Neural cell (in vitro differentiated cells): ENCODE measurements at regions not wholly inside any gene's neighbourhood (a gene's known extent, or its start where the extent isn't known, plus 50 kb on each side); places are given as distances from the start of the nearest gene placed in this dataset.

Experiments
- H2AFZ ChIP-seq: fragments of 200-600, 300-800 bp; sonication (generic), shearing (Covaris generic); 2 replicates; pipeline ENCODE4 v1.6.0; 2014; ENCODE audit warnings: low read depth, mild to moderate bottlenecking, antibody characterized with exemption, low read length, moderate library complexity
- H3F3A ChIP-seq: fragments of 200-600 bp; shearing (Covaris generic); 2 replicates; pipeline ENCODE4 v1.6.1; 2016; ENCODE audit warnings: mild to moderate bottlenecking, moderate library complexity, mixed read lengths, antibody characterized with exemption, low read length; ENCODE audit not compliant: insufficient read depth, poor library complexity, severe bottlenecking
- H3K27ac ChIP-seq: fragments of 200-600, 300-800 bp; sonication (generic), shearing (Covaris generic); 2 replicates; pipeline ENCODE4 v1.5.1; 2014; ENCODE audit warnings: mild to moderate bottlenecking, low read length, moderate library complexity
- H3K27me3 ChIP-seq: fragments of 300-800, 200-600 bp; sonication (generic), shearing (Covaris generic); 2 replicates; pipeline ENCODE4 v1.6.0; 2014; ENCODE audit warnings: mild to moderate bottlenecking, low read depth, low read length, moderate library complexity; ENCODE audit not compliant: insufficient read depth
- H3K36me3 ChIP-seq: fragments of 300-800, 200-600 bp; sonication (generic), shearing (Covaris generic); 2 replicates; pipeline ENCODE4 v1.5.1; 2014; ENCODE audit warnings: mild to moderate bottlenecking, antibody characterized with exemption, low read length, moderate library complexity; ENCODE audit not compliant: insufficient read depth
- H3K4me2 ChIP-seq: fragments of 300-800, 200-600 bp; sonication (generic), shearing (Covaris generic); 2 replicates; pipeline ENCODE4 v1.6.0; 2014; ENCODE audit warnings: mild to moderate bottlenecking, low read length
- H3K4me3 ChIP-seq: fragments of 300-800, 200-600 bp; sonication (generic), shearing (Covaris generic); 2 replicates; pipeline ENCODE4 v1.5.1; 2014; ENCODE audit warnings: mild to moderate bottlenecking, low read length, moderate library complexity
- H3K79me2 ChIP-seq: fragments of 200-600 bp; shearing (Covaris generic); replicated peaks from 2 replicates; pipeline ENCODE4 v1.6.0; 2014; ENCODE audit warnings: mild to moderate bottlenecking, low read length, moderate library complexity; ENCODE audit not compliant: insufficient read depth
- H3K9ac ChIP-seq: fragments of 300-800, 200-600 bp; sonication (generic), shearing (Covaris generic); 2 replicates; pipeline ENCODE4 v1.6.1; 2016; ENCODE audit warnings: mild to moderate bottlenecking, low read length, mixed read lengths
- H3K9me2 ChIP-seq: fragments of 200-600 bp; shearing (Covaris generic); 2 replicates; pipeline ENCODE4 v1.6.1; 2016; ENCODE audit warnings: mild to moderate bottlenecking, low read length, mixed read lengths; ENCODE audit not compliant: insufficient read depth
- H3K9me3 ChIP-seq: fragments of 200-600, 300-800 bp; sonication (generic), shearing (Covaris generic); 2 replicates; pipeline ENCODE4 v1.6.1; 2016; ENCODE audit warnings: mild to moderate bottlenecking, mixed run types, low read length, moderate library complexity, mixed read lengths
- H4K20me1 ChIP-seq: fragments of 200-600 bp; shearing (Covaris generic); 2 replicates; pipeline ENCODE4 v1.6.1; 2016; ENCODE audit warnings: mild to moderate bottlenecking, mixed run types; ENCODE audit not compliant: insufficient read depth
- EP300 ChIP-seq: fragments of 450-650 bp; conservative IDR thresholded peaks from 2 replicates; pipeline ENCODE4 v1.6.1; 2014; ENCODE audit warnings: antibody characterized with exemption, mild to moderate bottlenecking, moderate library complexity; ENCODE audit not compliant: poor library complexity, severe bottlenecking
- EZH2 ChIP-seq: fragments of 200-600, 300-800 bp; shearing (Covaris generic), sonication (generic); IDR thresholded peaks from 2 replicates; pipeline ENCODE4 v1.6.1; 2014; ENCODE audit warnings: antibody characterized with exemption, low read length, borderline replicate concordance, mild to moderate bottlenecking; ENCODE audit not compliant: insufficient read depth, poor library complexity, severe bottlenecking
- MXI1 ChIP-seq: fragments of 450-650 bp; conservative IDR thresholded peaks from 2 replicates; pipeline ENCODE4 v1.6.1; 2014; ENCODE audit warnings: antibody characterized with exemption, mild to moderate bottlenecking; ENCODE audit not compliant: poor library complexity, severe bottlenecking
- POLR2AphosphoS5 ChIP-seq: IDR thresholded peaks from 2 replicates; pipeline ENCODE4 v1.6.1; 2012
- RAD21 ChIP-seq: fragments of 450-650 bp; conservative IDR thresholded peaks from 2 replicates; pipeline ENCODE4 v1.6.1; 2014; ENCODE audit warnings: antibody characterized with exemption, mild to moderate bottlenecking, moderate library complexity
- SMC3 ChIP-seq: fragments of 450-650 bp; conservative IDR thresholded peaks from 2 replicates; pipeline ENCODE4 v1.6.1; 2014; ENCODE audit warnings: antibody characterized with exemption, mild to moderate bottlenecking, moderate library complexity; ENCODE audit not compliant: poor library complexity
- TAF1 ChIP-seq: IDR thresholded peaks from 2 replicates; pipeline ENCODE4 v1.6.1; 2012; ENCODE audit warnings: low read depth
- TF ChIP-seq, protein P1 (sequence below): IDR thresholded peaks from 2 replicates; pipeline ENCODE4 v1.6.1; 2012; ENCODE audit warnings: borderline replicate concordance
- TF ChIP-seq, protein P2 (sequence below): fragments of 450-650 bp; IDR thresholded peaks from 2 replicates; pipeline ENCODE4 v1.5.1; 2014; ENCODE audit warnings: antibody characterized with exemption, mild to moderate bottlenecking, moderate library complexity; ENCODE audit not compliant: poor library complexity, severe bottlenecking

DNA sequence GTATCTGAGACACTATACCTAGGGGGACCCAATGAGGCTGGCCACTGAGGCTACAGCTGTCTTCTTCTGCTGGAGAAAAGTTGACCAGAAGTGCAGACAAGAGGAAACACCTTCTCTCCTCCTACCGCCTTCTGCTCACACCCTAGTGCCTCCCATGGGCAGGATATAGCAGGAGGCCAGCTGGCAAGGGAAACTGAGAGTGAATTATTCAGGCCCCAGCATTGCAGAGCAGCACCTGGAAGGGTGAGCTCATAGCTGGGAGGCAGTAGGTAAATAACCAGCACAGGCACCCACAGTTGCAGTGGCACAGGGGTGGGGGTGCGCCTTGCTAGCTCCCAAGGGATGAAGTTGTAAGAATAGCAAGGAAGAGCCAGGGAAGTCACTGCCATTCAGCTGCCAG, 267.4 kb upstream of the NCAM1 start:
- TF ChIP-seq, protein P1, sequence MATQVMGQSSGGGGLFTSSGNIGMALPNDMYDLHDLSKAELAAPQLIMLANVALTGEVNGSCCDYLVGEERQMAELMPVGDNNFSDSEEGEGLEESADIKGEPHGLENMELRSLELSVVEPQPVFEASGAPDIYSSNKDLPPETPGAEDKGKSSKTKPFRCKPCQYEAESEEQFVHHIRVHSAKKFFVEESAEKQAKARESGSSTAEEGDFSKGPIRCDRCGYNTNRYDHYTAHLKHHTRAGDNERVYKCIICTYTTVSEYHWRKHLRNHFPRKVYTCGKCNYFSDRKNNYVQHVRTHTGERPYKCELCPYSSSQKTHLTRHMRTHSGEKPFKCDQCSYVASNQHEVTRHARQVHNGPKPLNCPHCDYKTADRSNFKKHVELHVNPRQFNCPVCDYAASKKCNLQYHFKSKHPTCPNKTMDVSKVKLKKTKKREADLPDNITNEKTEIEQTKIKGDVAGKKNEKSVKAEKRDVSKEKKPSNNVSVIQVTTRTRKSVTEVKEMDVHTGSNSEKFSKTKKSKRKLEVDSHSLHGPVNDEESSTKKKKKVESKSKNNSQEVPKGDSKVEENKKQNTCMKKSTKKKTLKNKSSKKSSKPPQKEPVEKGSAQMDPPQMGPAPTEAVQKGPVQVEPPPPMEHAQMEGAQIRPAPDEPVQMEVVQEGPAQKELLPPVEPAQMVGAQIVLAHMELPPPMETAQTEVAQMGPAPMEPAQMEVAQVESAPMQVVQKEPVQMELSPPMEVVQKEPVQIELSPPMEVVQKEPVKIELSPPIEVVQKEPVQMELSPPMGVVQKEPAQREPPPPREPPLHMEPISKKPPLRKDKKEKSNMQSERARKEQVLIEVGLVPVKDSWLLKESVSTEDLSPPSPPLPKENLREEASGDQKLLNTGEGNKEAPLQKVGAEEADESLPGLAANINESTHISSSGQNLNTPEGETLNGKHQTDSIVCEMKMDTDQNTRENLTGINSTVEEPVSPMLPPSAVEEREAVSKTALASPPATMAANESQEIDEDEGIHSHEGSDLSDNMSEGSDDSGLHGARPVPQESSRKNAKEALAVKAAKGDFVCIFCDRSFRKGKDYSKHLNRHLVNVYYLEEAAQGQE, result no peak
- no peak for TF ChIP-seq TAF1
- TF ChIP-seq MXI1, result no peak
- no peak for TF ChIP-seq EP300
- TF ChIP-seq EZH2, result no peak
- TF ChIP-seq, protein P2, sequence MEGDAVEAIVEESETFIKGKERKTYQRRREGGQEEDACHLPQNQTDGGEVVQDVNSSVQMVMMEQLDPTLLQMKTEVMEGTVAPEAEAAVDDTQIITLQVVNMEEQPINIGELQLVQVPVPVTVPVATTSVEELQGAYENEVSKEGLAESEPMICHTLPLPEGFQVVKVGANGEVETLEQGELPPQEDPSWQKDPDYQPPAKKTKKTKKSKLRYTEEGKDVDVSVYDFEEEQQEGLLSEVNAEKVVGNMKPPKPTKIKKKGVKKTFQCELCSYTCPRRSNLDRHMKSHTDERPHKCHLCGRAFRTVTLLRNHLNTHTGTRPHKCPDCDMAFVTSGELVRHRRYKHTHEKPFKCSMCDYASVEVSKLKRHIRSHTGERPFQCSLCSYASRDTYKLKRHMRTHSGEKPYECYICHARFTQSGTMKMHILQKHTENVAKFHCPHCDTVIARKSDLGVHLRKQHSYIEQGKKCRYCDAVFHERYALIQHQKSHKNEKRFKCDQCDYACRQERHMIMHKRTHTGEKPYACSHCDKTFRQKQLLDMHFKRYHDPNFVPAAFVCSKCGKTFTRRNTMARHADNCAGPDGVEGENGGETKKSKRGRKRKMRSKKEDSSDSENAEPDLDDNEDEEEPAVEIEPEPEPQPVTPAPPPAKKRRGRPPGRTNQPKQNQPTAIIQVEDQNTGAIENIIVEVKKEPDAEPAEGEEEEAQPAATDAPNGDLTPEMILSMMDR, result no peak
- no peak for TF ChIP-seq SMC3
- no peak for TF ChIP-seq POLR2AphosphoS5
- H2AFZ ChIP-seq, result no peak overlapping the region
- no peaks in the 10 kb centered on the region for H3K79me2 ChIP-seq
- H3K36me3 ChIP-seq, result no peaks in the 10 kb centered on the region
- H3K9me2 ChIP-seq, result no peaks in the 10 kb centered on the region
- H3F3A ChIP-seq, result no peaks in the 10 kb centered on the region
- no peaks in the 10 kb centered on the region for H3K9me3 ChIP-seq
- H3K4me3 ChIP-seq, result no peak overlapping the region
- H3K27ac ChIP-seq, result no peak overlapping the region
- H4K20me1 ChIP-seq, result no peaks in the 10 kb centered on the region
- no peak overlapping the region for H3K4me2 ChIP-seq
- H3K9ac ChIP-seq, result no peak overlapping the region
- H3K27me3 ChIP-seq, result no peaks in the 10 kb centered on the region

DNA sequence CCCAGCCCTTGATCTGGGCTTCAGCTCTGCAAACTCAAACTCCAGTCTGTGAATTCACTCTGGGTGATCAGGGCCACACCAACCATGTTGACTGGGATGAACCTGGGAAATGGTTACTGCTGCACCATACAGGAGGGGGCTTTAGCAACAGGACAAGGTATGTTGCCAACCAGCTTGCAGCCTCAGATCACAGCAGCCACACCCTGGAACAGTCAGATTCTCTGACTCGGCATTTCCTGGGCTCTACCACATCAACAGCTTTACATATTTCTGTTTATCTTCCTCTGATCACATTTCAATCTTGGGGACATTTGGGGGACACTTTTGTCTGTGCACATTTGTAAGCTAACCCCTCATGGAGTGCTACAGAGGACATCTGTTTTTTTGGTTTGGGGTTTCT, 267.0 kb upstream of the NCAM1 start:
- Histone ChIP-seq H3K27me3 (no peaks in the 10 kb centered on the region), H3K9me2 (no peaks in the 10 kb centered on the region), H3K27ac (no peak overlapping the region), H3K9me3 (no peaks in the 10 kb centered on the region), H3F3A (no peaks in the 10 kb centered on the region), H2AFZ (no peak overlapping the region), H3K4me2 (no peak overlapping the region), H3K36me3 (no peaks in the 10 kb centered on the region), H3K9ac (no peak overlapping the region), H3K79me2 (no peaks in the 10 kb centered on the region), H4K20me1 (no peaks in the 10 kb centered on the region), H3K4me3 (no peak overlapping the region)
- TF ChIP-seq POLR2AphosphoS5 (no peak), TAF1 (no peak), EP300 (no peak), RAD21 (no peak), EZH2 (no peak), SMC3 (no peak), MXI1 (no peak)
- TF ChIP-seq, protein P2, result no peak
- TF ChIP-seq, protein P1, result no peak
